Ovary (tissue), 3 donors: ENCODE measurements at regions not wholly inside any gene's neighbourhood (a gene's known extent, or its start where the extent isn't known, plus 50 kb on each side); places are given as distances from the start of the nearest gene placed in this dataset.

Source experiments
- POLR2A ChIP-seq: fragments of 450-650 bp; IDR thresholded peaks from one replicate; pipeline ENCODE4 v1.6.1; 2017; ENCODE audit warnings: antibody characterized with exemption, mild to moderate bottlenecking, moderate library complexity
- TF ChIP-seq, protein P1 (sequence below), 3 donors: fragments of 450-650 bp in 2 of 3; fragments of 200-600 bp in 1 of 3; IDR thresholded peaks; one replicate each; pipeline versions ENCODE4 v1.5.1 to v1.8.0; 2016 to 2022; ENCODE audit warnings: antibody characterized with exemption in 3 of 3, mild to moderate bottlenecking in 1 of 3
- donor health status: DM: no; HTN: no; CAD: no.

DNA sequence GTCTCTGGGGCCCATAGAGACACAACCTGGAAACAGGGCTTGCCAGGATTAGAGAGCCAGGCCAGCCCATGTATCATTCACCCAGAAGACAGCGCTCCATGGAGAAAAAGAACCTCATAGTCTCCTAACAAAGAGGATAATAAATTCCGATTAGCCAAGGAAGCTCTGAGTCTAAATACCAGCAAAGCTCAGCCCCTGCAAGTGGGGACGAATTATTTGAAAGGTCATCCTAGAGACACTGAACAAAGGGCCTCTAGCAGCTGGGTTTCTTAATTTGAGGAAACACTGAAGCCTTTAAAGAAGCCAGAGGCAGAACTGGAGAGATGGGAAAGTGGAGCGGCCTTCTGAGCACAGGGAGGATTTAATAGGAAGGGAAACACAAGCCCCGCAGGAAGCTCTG is 287.1 kb upstream of the ZNF462 start:
- TF ChIP-seq, protein P1, sequence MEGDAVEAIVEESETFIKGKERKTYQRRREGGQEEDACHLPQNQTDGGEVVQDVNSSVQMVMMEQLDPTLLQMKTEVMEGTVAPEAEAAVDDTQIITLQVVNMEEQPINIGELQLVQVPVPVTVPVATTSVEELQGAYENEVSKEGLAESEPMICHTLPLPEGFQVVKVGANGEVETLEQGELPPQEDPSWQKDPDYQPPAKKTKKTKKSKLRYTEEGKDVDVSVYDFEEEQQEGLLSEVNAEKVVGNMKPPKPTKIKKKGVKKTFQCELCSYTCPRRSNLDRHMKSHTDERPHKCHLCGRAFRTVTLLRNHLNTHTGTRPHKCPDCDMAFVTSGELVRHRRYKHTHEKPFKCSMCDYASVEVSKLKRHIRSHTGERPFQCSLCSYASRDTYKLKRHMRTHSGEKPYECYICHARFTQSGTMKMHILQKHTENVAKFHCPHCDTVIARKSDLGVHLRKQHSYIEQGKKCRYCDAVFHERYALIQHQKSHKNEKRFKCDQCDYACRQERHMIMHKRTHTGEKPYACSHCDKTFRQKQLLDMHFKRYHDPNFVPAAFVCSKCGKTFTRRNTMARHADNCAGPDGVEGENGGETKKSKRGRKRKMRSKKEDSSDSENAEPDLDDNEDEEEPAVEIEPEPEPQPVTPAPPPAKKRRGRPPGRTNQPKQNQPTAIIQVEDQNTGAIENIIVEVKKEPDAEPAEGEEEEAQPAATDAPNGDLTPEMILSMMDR (IDR thresholded peaks at IDR 0.05), result no peak
- TF ChIP-seq POLR2A, result no peak
